GM21367 (cell line): ENCODE measurements at regions not wholly inside any gene's neighbourhood (a gene's known extent, or its start where the extent isn't known, plus 50 kb on each side); places are given as distances from the start of the nearest gene placed in this dataset.

Experiments
- ATAC-seq: cut with Tn5 transposase; IDR thresholded peaks from one replicate; pipeline ENCODE4 v1.9.1; 2021; ENCODE audit not compliant: unreplicated experiment

- no peak for ATAC-seq
Observed at GRCh38 chr5:142435410-142436115, 110.7 kb upstream of the SPRY4 start.

DNA sequence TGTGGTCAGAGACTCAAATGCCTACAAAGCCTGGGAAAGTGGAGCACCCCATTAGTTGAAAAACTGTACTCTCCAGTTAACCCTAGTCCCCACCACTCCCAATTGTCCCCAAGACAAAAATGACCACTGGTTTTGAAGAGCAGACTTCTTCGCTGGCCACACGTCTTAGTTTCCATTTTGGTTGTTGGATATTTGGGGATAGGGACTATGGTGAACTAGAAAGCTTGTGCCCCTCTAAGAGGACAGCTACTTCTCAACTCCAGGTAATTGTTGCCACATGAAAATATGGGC is 109.4 kb upstream of the SPRY4 start:
- ATAC-seq = no peak

DNA sequence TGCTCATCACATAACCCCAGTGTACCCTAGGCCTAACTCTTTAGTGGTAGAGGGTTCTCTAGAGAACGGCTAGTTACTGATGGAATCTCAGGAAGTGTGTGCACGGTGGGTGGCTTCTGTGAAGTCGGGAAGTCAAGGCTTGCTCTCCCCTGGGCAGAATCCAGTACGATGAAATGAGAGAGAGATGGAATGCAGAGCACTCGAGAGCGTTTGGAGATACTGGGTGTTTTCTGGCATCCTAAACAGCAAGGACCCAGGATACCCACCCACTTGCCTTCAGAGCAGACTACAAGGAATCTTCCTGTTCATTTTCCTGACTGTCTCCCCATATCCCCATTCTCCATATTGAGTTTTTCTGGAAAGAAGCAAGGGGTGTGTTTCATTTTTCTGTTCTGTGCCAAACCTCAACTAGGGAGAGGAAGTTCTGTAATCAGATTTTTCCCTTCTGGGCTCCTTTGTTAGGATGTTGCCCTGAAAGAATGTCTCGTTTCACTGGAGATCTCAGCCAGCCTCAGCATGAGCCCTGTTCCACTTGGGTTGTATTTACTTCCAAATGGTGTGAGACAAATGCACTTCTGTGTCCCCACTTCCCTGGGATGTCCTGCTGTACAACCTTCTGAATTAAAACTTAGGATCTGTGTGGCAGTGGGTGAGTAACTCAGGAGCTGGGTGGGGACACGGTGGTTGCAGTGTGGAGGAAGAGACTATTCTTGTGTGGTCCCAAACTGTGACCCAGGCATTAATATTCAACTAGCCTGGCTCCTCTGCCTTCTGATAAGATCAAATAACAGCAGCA is 108.9 kb upstream of the SPRY4 start:
- ATAC-seq = no peak

DNA sequence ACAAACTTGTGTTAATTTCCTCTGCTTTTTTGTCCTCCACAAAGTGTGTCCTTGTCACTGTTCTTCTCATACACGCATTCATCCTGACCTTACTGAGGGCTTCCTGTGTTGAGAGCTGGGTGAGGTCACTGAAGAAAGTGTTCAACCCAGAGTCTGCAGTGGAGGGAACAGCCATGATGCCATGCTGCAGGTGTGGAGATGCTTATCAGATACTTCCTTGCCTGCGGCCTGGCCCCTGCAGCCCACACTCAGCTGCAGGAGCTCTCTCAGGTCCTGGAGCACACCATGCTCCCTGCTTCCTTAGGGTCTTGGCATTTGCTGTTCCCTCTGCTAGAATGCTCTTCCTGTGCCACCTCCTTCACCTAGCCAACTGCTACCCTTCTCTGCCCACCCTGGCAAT is 108.1 kb upstream of the SPRY4 start:
- no peak for ATAC-seq

- peak; percentile 59 for ATAC-seq
Observed at GRCh38 chr5:142432369-142432863, 107.6 kb upstream of the SPRY4 start.

- ATAC-seq = no peak
Observed at GRCh38 chr5:142428773-142429473, 104.1 kb upstream of the SPRY4 start.

DNA sequence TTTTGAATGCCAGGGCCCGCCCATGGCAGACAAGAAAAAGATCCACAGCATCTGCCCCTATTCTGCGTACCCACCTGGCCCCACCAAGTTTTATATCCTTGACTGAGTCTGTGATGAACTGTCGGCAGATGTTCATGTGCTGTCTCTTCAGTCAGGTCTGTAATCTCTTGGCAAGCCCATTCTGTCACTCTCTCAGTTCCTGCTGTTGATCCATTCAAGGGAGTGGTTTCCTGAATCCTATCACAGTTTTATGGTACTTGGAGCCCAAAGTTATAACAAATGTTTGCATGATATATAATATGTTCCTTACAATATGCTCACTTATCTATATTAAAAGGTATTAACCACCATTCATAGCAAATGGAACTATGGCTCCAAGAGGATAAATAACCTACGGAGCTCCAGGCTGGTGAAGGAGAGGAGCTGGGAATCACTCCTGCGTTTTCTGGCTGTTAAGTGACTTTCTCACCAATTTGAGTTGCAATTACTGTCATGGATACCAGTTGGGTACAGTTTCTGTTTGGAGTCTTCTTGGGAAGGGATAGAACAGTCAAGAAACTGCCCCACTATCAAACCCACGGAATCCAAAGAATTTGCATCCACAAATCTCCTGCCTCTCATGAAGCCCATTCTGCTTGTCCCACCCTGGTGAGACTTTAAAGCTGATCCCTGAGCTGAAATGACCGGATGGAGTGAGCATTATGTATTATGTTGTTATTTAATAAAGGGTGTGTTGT is 103.4 kb upstream of the SPRY4 start:
- no peak for ATAC-seq

DNA sequence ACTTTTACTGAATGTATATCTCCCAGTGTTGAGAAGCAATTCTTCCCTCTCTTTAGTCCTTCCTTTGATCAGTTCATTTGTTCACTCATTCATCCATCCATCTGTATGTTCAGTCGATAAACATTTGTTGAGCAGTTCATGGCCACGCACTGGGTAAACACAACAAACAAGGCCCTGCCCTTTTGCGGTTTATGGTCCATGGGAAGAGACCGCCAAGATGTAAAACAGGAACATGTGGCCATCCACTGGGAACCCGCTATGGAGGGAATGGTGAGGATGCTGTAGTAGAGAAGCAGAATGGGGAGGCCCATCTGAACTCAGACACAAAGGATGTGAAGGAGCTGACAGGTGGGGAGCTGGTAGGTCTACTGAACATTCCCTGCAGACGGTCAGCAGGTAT is 102.7 kb upstream of the SPRY4 start:
- ATAC-seq = no peak

DNA sequence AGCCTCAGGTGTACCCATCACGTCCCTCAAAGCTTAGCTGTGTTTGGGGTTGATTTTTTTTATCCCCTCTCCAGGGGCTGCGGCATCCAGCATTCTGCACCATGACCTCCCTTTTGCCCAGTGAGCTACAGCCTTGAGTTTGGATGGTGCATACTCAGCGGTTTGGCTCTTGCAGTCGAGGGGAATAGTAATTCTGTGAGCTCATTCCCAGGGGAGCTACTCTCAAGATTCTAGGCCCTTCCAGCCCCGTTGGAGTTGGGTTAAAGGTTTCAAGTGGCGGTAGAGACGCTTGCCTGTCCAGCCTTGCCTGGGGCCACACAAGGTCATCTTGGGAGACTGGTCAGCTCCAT is 102.2 kb upstream of the SPRY4 start:
- ATAC-seq = no peak

- no peak for ATAC-seq
Observed at GRCh38 chr5:142426129-142427014, 101.6 kb upstream of the SPRY4 start.

DNA sequence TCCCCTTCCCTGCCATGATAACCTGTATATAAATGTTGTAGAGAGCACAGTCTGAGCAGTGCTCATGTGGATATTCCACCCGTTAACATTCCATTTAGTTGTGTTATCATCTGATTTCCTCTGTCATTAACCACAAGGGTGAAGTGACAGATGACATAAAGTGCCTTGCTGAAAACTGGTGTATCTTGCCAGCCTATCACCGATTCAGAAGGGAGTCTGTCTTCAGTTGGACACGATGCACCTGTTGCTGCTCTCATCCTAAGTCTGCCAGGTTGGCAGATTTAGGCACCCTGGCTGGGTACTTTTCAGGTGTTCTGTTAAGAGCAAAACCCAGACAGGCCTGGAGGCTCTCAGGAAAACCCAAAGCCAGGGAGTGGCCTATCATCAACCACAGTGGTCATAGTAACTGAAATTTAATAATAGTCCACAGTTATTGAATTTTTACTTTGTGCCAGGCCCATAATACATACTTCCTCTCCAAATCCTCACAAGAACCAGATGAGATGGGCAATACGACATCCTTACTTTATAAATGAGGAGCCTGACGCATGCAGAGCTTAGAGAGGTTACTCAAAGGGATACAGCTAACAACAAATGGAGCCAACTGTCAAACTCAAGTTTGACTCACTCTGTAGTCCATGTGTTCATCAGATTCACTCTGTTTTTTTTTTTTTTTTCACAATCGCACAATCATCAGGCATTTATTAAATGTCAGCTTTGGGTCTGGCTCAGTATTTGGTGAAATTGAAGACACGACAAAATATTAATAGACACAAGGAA is 100.7 kb upstream of the SPRY4 start:
- no peak for ATAC-seq

DNA sequence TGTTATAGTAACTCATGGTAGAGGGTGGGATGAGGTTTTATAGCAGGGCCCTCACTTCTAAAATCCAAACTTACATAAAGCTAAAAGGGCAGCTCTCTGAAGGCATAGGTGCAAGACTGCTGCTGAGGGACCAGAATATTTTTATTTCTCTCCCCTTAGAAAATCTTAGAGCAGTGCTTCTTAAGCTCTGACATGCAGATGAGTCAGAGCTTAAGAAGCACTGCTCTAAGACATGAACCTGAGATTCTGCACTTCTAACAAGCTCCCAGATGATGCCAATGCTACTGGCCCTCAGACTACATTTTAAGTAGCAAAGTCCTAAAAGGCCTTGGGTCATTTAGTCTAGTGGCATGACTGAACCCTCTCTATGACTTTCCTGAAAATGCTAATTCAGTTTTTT is 97.6 kb upstream of the SPRY4 start:
- ATAC-seq = no peak

- no peak for ATAC-seq
Observed at GRCh38 chr5:142421621-142422397, 97.0 kb upstream of the SPRY4 start.

DNA sequence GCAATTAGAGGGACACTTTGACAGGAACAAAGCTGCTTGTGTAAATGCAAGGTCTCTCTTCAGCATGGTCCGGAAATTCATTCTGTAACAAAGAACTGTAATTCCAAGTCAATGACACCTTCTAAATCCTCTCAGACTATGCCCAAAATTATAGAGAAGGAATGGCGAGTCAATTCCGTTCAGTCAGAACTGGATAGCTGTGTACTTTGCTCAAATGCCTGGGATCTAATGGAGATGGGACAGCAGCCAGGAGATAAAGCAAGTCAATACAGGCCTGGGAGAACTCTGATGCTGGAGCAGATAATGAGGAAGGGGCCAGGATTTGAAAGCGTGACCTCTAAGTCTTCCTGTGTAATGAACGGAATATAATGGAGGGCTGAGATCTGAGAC is 96.4 kb upstream of the SPRY4 start:
- ATAC-seq = no peak

DNA sequence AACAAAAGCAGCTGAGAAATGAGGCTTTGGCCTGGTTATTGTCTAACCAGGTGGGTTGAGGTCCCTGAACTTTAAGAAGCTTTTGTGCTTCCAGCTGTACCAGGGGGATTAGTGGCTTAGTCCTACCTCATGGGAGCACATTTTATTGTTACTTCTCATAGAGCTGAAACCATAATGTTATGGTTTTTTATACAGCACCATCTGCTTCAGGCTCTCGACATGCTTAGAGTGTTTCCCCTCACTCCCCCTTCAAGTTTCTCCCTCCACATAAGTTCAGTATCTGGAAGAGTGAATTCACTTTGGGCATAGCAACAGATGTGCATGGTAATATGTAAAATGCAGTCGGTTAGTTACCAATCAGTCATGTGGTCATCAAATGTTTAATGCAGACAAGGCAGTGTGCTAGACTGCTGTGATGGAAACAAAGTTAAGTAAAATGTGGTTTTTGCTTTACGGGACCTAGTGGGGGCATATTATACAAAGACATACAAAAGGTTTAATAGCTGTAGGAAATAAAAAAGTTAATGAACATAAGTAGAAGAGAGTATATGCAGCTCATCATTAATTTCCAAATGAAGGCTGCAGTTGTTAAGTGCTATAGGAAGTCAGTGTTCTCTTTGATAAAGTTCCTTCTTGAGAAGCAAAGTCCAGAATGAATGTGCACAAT is 95.9 kb upstream of the SPRY4 start:
- ATAC-seq = no peak

DNA sequence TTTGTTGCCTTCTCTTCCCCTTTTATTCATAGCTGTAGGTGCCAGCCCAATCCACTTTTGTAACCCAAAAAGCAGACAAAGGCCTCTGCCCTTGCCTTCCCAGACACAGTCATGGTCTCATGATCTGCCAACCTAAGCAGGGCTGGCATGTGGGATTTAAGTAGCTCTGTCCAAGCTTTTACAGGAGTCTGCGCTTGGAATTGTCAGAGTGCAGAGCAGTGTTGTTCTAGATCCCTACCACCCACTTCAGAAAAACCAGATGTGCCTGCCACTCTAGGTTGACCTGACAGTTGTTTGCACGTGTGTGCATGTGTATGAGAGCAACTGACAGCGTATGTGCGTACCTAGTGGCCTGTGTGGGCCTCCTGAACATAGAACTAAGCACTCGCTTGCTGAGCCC is 87.8 kb upstream of the SPRY4 start:
- ATAC-seq = no peak

GRCh38 chr5:142411656-142412425 is 87.0 kb upstream of the SPRY4 start:
- ATAC-seq = no peak

DNA sequence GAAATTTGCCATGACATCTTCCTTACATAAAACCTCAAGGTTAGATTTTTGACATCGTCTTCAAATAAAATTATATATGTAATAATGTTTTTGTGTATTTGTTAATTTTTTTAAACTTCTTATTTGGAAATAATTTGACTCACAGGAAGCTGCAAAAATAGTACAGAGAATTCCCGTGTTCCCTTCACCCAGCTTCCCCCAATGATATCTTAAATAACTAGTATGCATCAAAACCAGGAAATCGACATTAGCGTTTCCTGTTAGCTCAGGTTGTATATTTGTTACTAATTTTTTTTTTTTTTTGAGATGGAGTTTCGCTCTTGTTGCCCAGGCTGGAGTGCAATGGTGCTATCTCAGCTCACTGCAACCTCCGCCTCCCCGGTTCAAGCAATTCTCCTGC is 86.3 kb upstream of the SPRY4 start:
- no peak for ATAC-seq
